Endothelial cell of umbilical vein (primary cell): ENCODE measurements at regions not wholly inside any gene's neighbourhood (a gene's known extent, or its start where the extent isn't known, plus 50 kb on each side); places are given as distances from the start of the nearest gene placed in this dataset.

Source experiments
- BruUV-seq: library from RNA; stranded (reverse); fragments of 400-500 nt; replicated peaks from 2 replicates; lab custom pipeline; 2021; lab: Mats Ljungman, UMichigan
- CTCF ChIA-PET: fragments of 300-600, 350-600 bp; sonication (Branson Sonifier 250); formaldehyde crosslinking; loops from one replicate; lab custom pipeline; 2021; ENCODE audit warnings: antibody characterized with exemption, inconsistent platforms; lab: Charles Lee
- POLR2A ChIA-PET: fragments of 300-600, 350-600 bp; sonication (Branson Sonifier 250); formaldehyde crosslinking; loops from one replicate; lab custom pipeline; 2021; ENCODE audit warnings: antibody characterized with exemption, inconsistent platforms; lab: Charles Lee
- DNase-seq: peaks from one replicate; pipeline ENCODE4 v3.0.0-alpha.2; 2011; ENCODE audit warnings: low read depth, low spot score
- FAIRE-seq: peaks from 2 replicates; lab custom pipeline; 2011; peaks lifted over from hg19 to GRCh38; lab: Jason Lieb, UNC
- H2AFZ ChIP-seq: 2 replicates; pipeline ENCODE4 v1.6.0; 2012; ENCODE audit warnings: low read depth, low read length, control low read depth, inconsistent platforms
- H3K27ac ChIP-seq: 2 replicates; pipeline ENCODE4 v1.5.1; 2011; ENCODE audit warnings: low read depth, mild to moderate bottlenecking, control low read depth, low read length, moderate library complexity; ENCODE audit not compliant: insufficient read depth
- H3K27me3 ChIP-seq, 2 experiments: 2 replicates each; pipeline versions ENCODE4 v1.6.0 to v1.6.1; 2011; ENCODE audit warnings: low read length in 2 of 2, mixed read lengths in 1 of 2; ENCODE audit not compliant: control insufficient read depth in 2 of 2, insufficient read depth in 2 of 2
- H3K36me3 ChIP-seq, 2 experiments: 2 replicates in 1 of 2; 3 replicates in 1 of 2; pipeline ENCODE4 v1.5.1; 2011; ENCODE audit warnings: low read length in 2 of 2, mild to moderate bottlenecking in 1 of 2, moderate library complexity in 1 of 2; ENCODE audit not compliant: control insufficient read depth in 2 of 2, insufficient read depth in 2 of 2; ENCODE audit errors: extremely low read depth in 1 of 2
- H3K4me1 ChIP-seq: 3 replicates; pipeline ENCODE4 v1.5.1; 2011; ENCODE audit warnings: mild to moderate bottlenecking, low read length; ENCODE audit not compliant: control insufficient read depth, insufficient read depth; ENCODE audit errors: extremely low read depth
- H3K4me2 ChIP-seq: 2 replicates; pipeline ENCODE4 v1.6.1; 2011; ENCODE audit warnings: low read length, control low read depth, mixed read lengths; ENCODE audit not compliant: insufficient read depth
- H3K4me3 ChIP-seq, 3 experiments: fragments of 200-600 bp in 1 of 3; sonication (generic), shearing (Covaris generic) in 1 of 3; replicated peaks in 1 of 3; 2 replicates each; pipeline ENCODE4 v1.5.1; 2011 to 2016; ENCODE audit warnings: control low read depth in 3 of 3, low read length in 3 of 3, mild to moderate bottlenecking in 2 of 3, inconsistent platforms in 1 of 3, low read depth in 1 of 3, moderate library complexity in 1 of 3; ENCODE audit not compliant: insufficient read depth in 1 of 3
- H3K79me2 ChIP-seq: 2 replicates; pipeline ENCODE4 v1.6.0; 2012; ENCODE audit warnings: low read length, inconsistent platforms; ENCODE audit not compliant: control insufficient read depth, insufficient read depth
- H3K9ac ChIP-seq: replicated peaks from 2 replicates; pipeline ENCODE3; 2011; ENCODE audit warnings: low read length, control low read depth; ENCODE audit not compliant: insufficient read depth; ENCODE audit errors: extremely low read depth
- H3K9me1 ChIP-seq: replicated peaks from 3 replicates; pipeline ENCODE4 v1.6.0; 2011; ENCODE audit warnings: mild to moderate bottlenecking, low read length; ENCODE audit not compliant: control insufficient read depth, insufficient read depth; ENCODE audit errors: extremely low read depth
- H3K9me3 ChIP-seq: replicated peaks from 2 replicates; pipeline ENCODE4 v1.5.1; 2012; ENCODE audit warnings: low read length, inconsistent platforms; ENCODE audit not compliant: control insufficient read depth, insufficient read depth
- H4K20me1 ChIP-seq: replicated peaks from 2 replicates; pipeline ENCODE3; 2011; ENCODE audit warnings: mild to moderate bottlenecking, low read length; ENCODE audit not compliant: control insufficient read depth, insufficient read depth; ENCODE audit errors: extremely low read depth
- CTCF ChIP-seq, 2 donors: IDR thresholded peaks; 1 replicate in 1 of 2; 2 replicates in 1 of 2; pipeline ENCODE4 v1.5.1; 2011; ENCODE audit warnings: low read length in 2 of 2, mild to moderate bottlenecking in 2 of 2, moderate library complexity in 2 of 2, control low read depth in 1 of 2, inconsistent platforms in 1 of 2, low read depth in 1 of 2; ENCODE audit not compliant: insufficient read depth in 1 of 2; ENCODE audit errors: extremely low read depth in 1 of 2
- EZH2 ChIP-seq: IDR thresholded peaks from 2 replicates; pipeline ENCODE4 v1.6.1; 2012; ENCODE audit warnings: borderline replicate concordance, low read depth, mild to moderate bottlenecking, moderate library complexity, low read length, inconsistent platforms; ENCODE audit not compliant: severe bottlenecking
- FOS ChIP-seq: IDR thresholded peaks from 2 replicates; pipeline ENCODE4 v1.6.1; 2011; ENCODE audit warnings: mild to moderate bottlenecking, low read length, moderate library complexity, borderline replicate concordance; ENCODE audit not compliant: insufficient read depth
- GATA2 ChIP-seq: IDR thresholded peaks from 2 replicates; pipeline ENCODE4 v1.7.0; 2011; ENCODE audit warnings: low read depth, mild to moderate bottlenecking, moderate library complexity, mixed read lengths, low read length; ENCODE audit not compliant: insufficient read length, insufficient read depth
- JUN ChIP-seq: IDR thresholded peaks from 2 replicates; pipeline ENCODE4 v1.6.1; 2011; ENCODE audit warnings: borderline replicate concordance, low read depth; ENCODE audit not compliant: insufficient read length, insufficient read depth
- MAX ChIP-seq: IDR thresholded peaks from 2 replicates; pipeline ENCODE4 v1.6.1; 2011; ENCODE audit not compliant: insufficient read depth, insufficient read length
- MYC ChIP-seq: IDR thresholded peaks from one replicate; pipeline ENCODE4 v1.6.1; 2011; ENCODE audit warnings: mild to moderate bottlenecking, low read depth, low read length
- POLR2A ChIP-seq: IDR thresholded peaks from 2 replicates; pipeline ENCODE4 v1.6.1; 2012; ENCODE audit warnings: low read depth, mild to moderate bottlenecking, control low read depth, low read length
- dilution Hi-C: fragments of 300-500 bp; cut with MboI; formaldehyde crosslinking; loops from one replicate; pipeline ENCODE4 v1.15.0; 2019; ENCODE audit warnings: low sequenced_read_pairs; ENCODE audit not compliant: extremely low pct_ligation_motif_present
- intact Hi-C: fragments of 100-400 bp; cut with micrococcal nuclease; formaldehyde crosslinking; loops from one replicate; pipeline ENCODE4 v1.10.0; 2022

- intact Hi-C loops (no loop called here), dilution Hi-C loops (no loop called here)
- Histone ChIP-seq H3K9me1 (no peaks in the 10 kb centered on the region), H3K9ac (no peak overlapping the region), H3K36me3 (no peaks in the 10 kb centered on the region), H3K27ac (no peak overlapping the region), H3K27me3 (no peaks in the 10 kb centered on the region), H3K4me2 (no peak overlapping the region), H2AFZ (no peak overlapping the region), H3K79me2 (no peaks in the 10 kb centered on the region), H3K4me3 (no peak overlapping the region), H3K9me3 (no peaks in the 10 kb centered on the region), H4K20me1 (no peaks in the 10 kb centered on the region), H3K4me1 (no peaks in the 10 kb centered on the region)
- DNase-seq (no peak), FAIRE-seq (no peak)
- BruUV-seq = no TSS peak
- POLR2A ChIA-PET = no interaction called here
- CTCF ChIA-PET = interaction anchor here (0.6 kb wide), 1 partner anchor 634 kb away, joined by 3 read pairs; no protein-coding TSS in a partner anchor
- no peak for TF ChIP-seq JUN
- TF ChIP-seq EZH2 = no peak
- TF ChIP-seq MYC = no peak
- TF ChIP-seq CTCF (IDR thresholded peaks at IDR 0.05; ENCODE audit: extremely low read depth in 1 of 2, insufficient read depth in 1 of 2, low read depth in 1 of 2, low read length in 2 of 2) = no peak
- no peak for TF ChIP-seq FOS
- TF ChIP-seq POLR2A = no peak
- TF ChIP-seq GATA2 = no peak
- TF ChIP-seq MAX = no peak
Observed at GRCh38 chr1:30523055-30524020, 200.0 kb downstream of the MATN1 start.
